ENCODE measurements at regions not wholly inside any gene's neighbourhood (a gene's known extent, or its start where the extent isn't known, plus 50 kb on each side); places are given as distances from the start of the nearest gene placed in this dataset.

DNA sequence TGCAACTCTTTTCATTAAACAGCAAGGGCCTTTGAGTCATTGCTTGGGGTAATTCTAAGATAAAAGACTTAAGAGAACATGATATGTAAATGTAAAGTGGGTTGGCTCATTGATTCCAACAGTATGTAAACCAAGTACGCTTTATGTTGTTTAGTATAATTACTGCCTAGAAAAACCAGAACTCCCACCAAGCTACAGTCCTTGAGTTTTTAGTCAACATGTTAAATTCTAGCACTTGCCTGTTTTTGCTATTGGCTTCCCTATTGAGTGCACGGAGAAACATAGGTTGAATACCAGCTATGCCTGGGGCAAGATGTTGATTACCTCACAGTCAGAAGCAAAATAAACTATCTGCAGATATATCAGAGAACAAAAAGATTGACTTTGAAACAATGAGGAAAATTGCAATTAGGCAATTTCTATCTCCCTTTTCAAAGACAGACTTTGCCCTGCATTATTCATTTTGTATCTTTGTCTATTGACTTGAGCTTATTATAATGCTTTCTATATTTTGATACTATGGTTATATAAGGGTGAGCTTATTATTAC lies 179.3 kb downstream of the ZPLD1 start:
- TF ChIP-seq, protein P1, sequence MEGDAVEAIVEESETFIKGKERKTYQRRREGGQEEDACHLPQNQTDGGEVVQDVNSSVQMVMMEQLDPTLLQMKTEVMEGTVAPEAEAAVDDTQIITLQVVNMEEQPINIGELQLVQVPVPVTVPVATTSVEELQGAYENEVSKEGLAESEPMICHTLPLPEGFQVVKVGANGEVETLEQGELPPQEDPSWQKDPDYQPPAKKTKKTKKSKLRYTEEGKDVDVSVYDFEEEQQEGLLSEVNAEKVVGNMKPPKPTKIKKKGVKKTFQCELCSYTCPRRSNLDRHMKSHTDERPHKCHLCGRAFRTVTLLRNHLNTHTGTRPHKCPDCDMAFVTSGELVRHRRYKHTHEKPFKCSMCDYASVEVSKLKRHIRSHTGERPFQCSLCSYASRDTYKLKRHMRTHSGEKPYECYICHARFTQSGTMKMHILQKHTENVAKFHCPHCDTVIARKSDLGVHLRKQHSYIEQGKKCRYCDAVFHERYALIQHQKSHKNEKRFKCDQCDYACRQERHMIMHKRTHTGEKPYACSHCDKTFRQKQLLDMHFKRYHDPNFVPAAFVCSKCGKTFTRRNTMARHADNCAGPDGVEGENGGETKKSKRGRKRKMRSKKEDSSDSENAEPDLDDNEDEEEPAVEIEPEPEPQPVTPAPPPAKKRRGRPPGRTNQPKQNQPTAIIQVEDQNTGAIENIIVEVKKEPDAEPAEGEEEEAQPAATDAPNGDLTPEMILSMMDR (IDR thresholded peaks at IDR 0.05): no peak
- no peak for TF ChIP-seq POLR2A (IDR thresholded peaks at IDR 0.05)

All from sigmoid colon (tissue), 3 donors.